Breast epithelium (tissue), 3 donors: ENCODE measurements at regions not wholly inside any gene's neighbourhood (a gene's known extent, or its start where the extent isn't known, plus 50 kb on each side); places are given as distances from the start of the nearest gene placed in this dataset.

Source experiments
- CTCF ChIP-seq, 3 donors: fragments of 450-650 bp; IDR thresholded peaks; one replicate each; pipeline ENCODE4 v1.5.1; 2016 to 2017; ENCODE audit warnings: antibody characterized with exemption in 3 of 3, mild to moderate bottlenecking in 3 of 3, moderate library complexity in 3 of 3
- POLR2A ChIP-seq: fragments of 450-650 bp; IDR thresholded peaks from one replicate; pipeline ENCODE4 v1.6.1; 2016; ENCODE audit warnings: antibody characterized with exemption, mild to moderate bottlenecking, moderate library complexity
- POLR2AphosphoS5 ChIP-seq, 3 donors: sonication (generic); formaldehyde crosslinking; IDR thresholded peaks; one replicate each; pipeline ENCODE4 v1.6.1; 2017; ENCODE audit warnings: antibody characterized with exemption in 3 of 3

GRCh38 chr10:10712155-10712704, 305.4 kb upstream of the CELF2 start:
- TF ChIP-seq POLR2AphosphoS5 (IDR thresholded peaks at IDR 0.05) (no peak), CTCF (IDR thresholded peaks at IDR 0.05) (no peak), POLR2A (no peak)
